Prostate gland (tissue), 2 donors: ENCODE measurements at regions not wholly inside any gene's neighbourhood (a gene's known extent, or its start where the extent isn't known, plus 50 kb on each side); places are given as distances from the start of the nearest gene placed in this dataset.

Experiments
- DNase-seq: peaks from one replicate; pipeline ENCODE4 v3.0.0-alpha.2; 2019; ENCODE audit warnings: low spot score
- H3K27ac ChIP-seq, 2 donors: fragments of 200-600 bp; sonication (generic); 2 replicates each; pipeline ENCODE4 v1.5.1; 2017 to 2019
- H3K27me3 ChIP-seq: fragments of 200-600 bp; sonication (generic); replicated peaks from 2 replicates; pipeline ENCODE4 v1.5.1; 2019; ENCODE audit not compliant: insufficient read depth
- H3K36me3 ChIP-seq, 2 donors: fragments of 200-600 bp; sonication (generic); 1 replicate in 1 of 2; 2 replicates in 1 of 2; pipeline versions ENCODE4 v1.5.1 to v1.8.1; 2017 to 2019
- H3K4me1 ChIP-seq: fragments of 200-600 bp; sonication (generic); replicated peaks from 2 replicates; pipeline ENCODE4 v1.5.1; 2019
- H3K4me3 ChIP-seq, 2 donors: fragments of 200-600 bp; sonication (generic); 2 replicates each; pipeline ENCODE4 v1.5.1; 2017 to 2019
- H3K9me3 ChIP-seq: fragments of 200-600 bp; sonication (generic); 2 replicates; pipeline ENCODE4 v1.5.1; 2017
- CTCF ChIP-seq, 4 experiments: fragments of 200-600 bp in 2 of 4; fragments of 450-650 bp in 2 of 4; sonication (generic) in 2 of 4; IDR thresholded peaks; 1 replicate in 3 of 4; 2 replicates in 1 of 4; pipeline ENCODE4 v1.5.1; 2016 to 2019; ENCODE audit warnings: antibody characterized with exemption in 4 of 4, mild to moderate bottlenecking in 2 of 4, moderate library complexity in 2 of 4
- POLR2A ChIP-seq: fragments of 450-650 bp; IDR thresholded peaks from one replicate; pipeline ENCODE4 v1.6.1; 2016; ENCODE audit warnings: antibody characterized with exemption, mild to moderate bottlenecking
- POLR2AphosphoS5 ChIP-seq: sonication (generic); formaldehyde crosslinking; IDR thresholded peaks from one replicate; pipeline ENCODE4 v1.6.1; 2017; ENCODE audit warnings: antibody characterized with exemption
- WGBS: methylation state at CpG from one replicate; pipeline ENCODE4 v1.1.5; 2018; 5-methylcytosine and 5-hydroxymethylcytosine counted together
- intact Hi-C: fragments of 100-400 bp; cut with DNase I; formaldehyde crosslinking; loops from one replicate; pipeline ENCODE4 v1.14.2; 2022

- Histone ChIP-seq H3K9me3 (no peaks in the 10 kb centered on the region), H3K36me3 (no peaks in the 10 kb centered on the region), H3K4me1 (no peaks in the 10 kb centered on the region), H3K4me3 (no peak overlapping the region), H3K27me3 (no peaks in the 10 kb centered on the region), H3K27ac (no peak overlapping the region)
- TF ChIP-seq POLR2AphosphoS5 = no peak
- 94% methylated on average over 12 of the region's 12 CpGs for WGBS
- intact Hi-C loops = no loop called here
- no peak for DNase-seq
Measured at GRCh38 chr3:164818318-164818717, 260.0 kb downstream of the SI start.

- H3K36me3 ChIP-seq = no peaks in the 10 kb centered on the region
- TF ChIP-seq POLR2A (no peak), POLR2AphosphoS5 (no peak), CTCF (IDR thresholded peaks at IDR 0.05) (no peak)
- H3K4me3 ChIP-seq = no peak overlapping the region
- no peaks in the 10 kb centered on the region for H3K9me3 ChIP-seq
- 93% methylated on average over 14 of the region's 15 CpGs for WGBS
- no peak overlapping the region for H3K27ac ChIP-seq
- intact Hi-C loops = no loop called here
- no peaks in the 10 kb centered on the region for H3K4me1 ChIP-seq
- no peaks in the 10 kb centered on the region for H3K27me3 ChIP-seq
- DNase-seq = no peak
Measured at GRCh38 chr3:164814106-164814505, 264.2 kb downstream of the SI start.

- 93% methylated on average over 6 of the region's 6 CpGs for WGBS
- H3K4me1 ChIP-seq = no peaks in the 10 kb centered on the region
- no peaks in the 10 kb centered on the region for H3K9me3 ChIP-seq
- no peak for TF ChIP-seq POLR2A
- no peak for TF ChIP-seq POLR2AphosphoS5
- no peak for TF ChIP-seq CTCF (IDR thresholded peaks at IDR 0.05)
- intact Hi-C loops = no loop called here
- H3K4me3 ChIP-seq = no peak overlapping the region
- no peaks in the 10 kb centered on the region for H3K36me3 ChIP-seq
- H3K27ac ChIP-seq = no peak overlapping the region
- no peak for DNase-seq
- H3K27me3 ChIP-seq = no peaks in the 10 kb centered on the region
Measured at GRCh38 chr3:164812042-164812441, 266.3 kb downstream of the SI start.

GRCh38 chr3:164806188-164806587, 272.1 kb downstream of the SI start:
- Histone ChIP-seq H3K4me1 (no peaks in the 10 kb centered on the region), H3K9me3 (no peaks in the 10 kb centered on the region), H3K36me3 (no peaks in the 10 kb centered on the region), H3K27ac (no peak overlapping the region), H3K27me3 (no peaks in the 10 kb centered on the region), H3K4me3 (no peak overlapping the region)
- intact Hi-C loops = no loop called here
- DNase-seq = no peak
- TF ChIP-seq CTCF (IDR thresholded peaks at IDR 0.05) = no peak
- no peak for TF ChIP-seq POLR2A
- WGBS = 80% methylated on average over 2 of the region's 2 CpGs

- Histone ChIP-seq H3K4me3 (no peak overlapping the region), H3K27me3 (no peaks in the 10 kb centered on the region), H3K36me3 (no peaks in the 10 kb centered on the region), H3K27ac (no peak overlapping the region), H3K4me1 (no peaks in the 10 kb centered on the region), H3K9me3 (no peaks in the 10 kb centered on the region)
- 85% methylated on average over 1 of the region's 1 CpG for WGBS
- TF ChIP-seq POLR2AphosphoS5 (no peak), CTCF (IDR thresholded peaks at IDR 0.05) (no peak), POLR2A (no peak)
- intact Hi-C loops = no loop called here
- no peak for DNase-seq
Measured at GRCh38 chr3:164794099-164794498, 284.2 kb downstream of the SI start.
